ENCODE measurements at regions not wholly inside any gene's neighbourhood (a gene's known extent, or its start where the extent isn't known, plus 50 kb on each side); places are given as distances from the start of the nearest gene placed in this dataset.

- DNase-seq (ENCODE audit: low spot score) (no peak), ATAC-seq (no peak)
- intact Hi-C loops (cut with DNase I), result no loop called here
Observed at GRCh38 chr15:101554115-101554915, 64.8 kb upstream of the PCSK6 start.

- DNase-seq (ENCODE audit: low spot score), result no peak
- ATAC-seq, result no peak
- intact Hi-C loops (cut with DNase I), result no loop called here
Observed at GRCh38 chr15:101551696-101552591, 62.4 kb upstream of the PCSK6 start.

GRCh38 chr15:101550124-101550523, 60.6 kb upstream of the PCSK6 start:
- DNase-seq (ENCODE audit: low spot score) (no peak), ATAC-seq (no peak)
- intact Hi-C loops (cut with DNase I), result no loop called here

- ATAC-seq (no peak), DNase-seq (ENCODE audit: low spot score) (no peak)
- intact Hi-C loops (cut with DNase I), result no loop called here
Observed at GRCh38 chr15:101549647-101550046, 60.1 kb upstream of the PCSK6 start.

- intact Hi-C loops (cut with DNase I), result no loop called here
- DNase-seq (ENCODE audit: low spot score) (no peak), ATAC-seq (no peak)
Observed at GRCh38 chr15:101547737-101548136, 58.2 kb upstream of the PCSK6 start.

GRCh38 chr15:101545548-101546505, 56.3 kb upstream of the PCSK6 start:
- intact Hi-C loops (cut with DNase I), result no loop called here
- DNase-seq (ENCODE audit: low spot score) (no peak), ATAC-seq (no peak)

- no peak for DNase-seq (ENCODE audit: low spot score)
- intact Hi-C loops (cut with DNase I), result no loop called here
- no peak for ATAC-seq
Observed at GRCh38 chr15:101544613-101544945, 55.1 kb upstream of the PCSK6 start.

GRCh38 chr15:101543926-101544612, 54.6 kb upstream of the PCSK6 start:
- intact Hi-C loops (cut with DNase I), result no loop called here
- ATAC-seq (no peak), DNase-seq (ENCODE audit: low spot score) (no peak)

- intact Hi-C loops (cut with DNase I), result no loop called here
- no peak for DNase-seq (ENCODE audit: low spot score)
- no peak for ATAC-seq
Observed at GRCh38 chr15:101543431-101543830, 53.9 kb upstream of the PCSK6 start.

GRCh38 chr15:101543026-101543390, 53.5 kb upstream of the PCSK6 start:
- intact Hi-C loops (cut with DNase I), result no loop called here
- DNase-seq (ENCODE audit: low spot score) (no peak), ATAC-seq (no peak)

GRCh38 chr15:101542306-101543025, 53.0 kb upstream of the PCSK6 start:
- intact Hi-C loops (cut with DNase I), result no loop called here
- ATAC-seq (peak; percentile 49), DNase-seq (ENCODE audit: low spot score) (no peak)

- ATAC-seq, result no peak
- intact Hi-C loops (cut with DNase I), result no loop called here
- DNase-seq (ENCODE audit: low spot score), result no peak
Observed at GRCh38 chr15:101541501-101542292, 52.2 kb upstream of the PCSK6 start.

GRCh38 chr15:101540480-101541239, 51.2 kb upstream of the PCSK6 start:
- intact Hi-C loops (cut with DNase I), result no loop called here
- no peak for ATAC-seq
- no peak for DNase-seq (ENCODE audit: low spot score)

GRCh38 chr15:101539930-101540329, 50.4 kb upstream of the PCSK6 start:
- intact Hi-C loops (cut with DNase I), result no loop called here
- no peak for DNase-seq (ENCODE audit: low spot score)
- ATAC-seq, result no peak

- DNase-seq (ENCODE audit: low spot score) (no peak), ATAC-seq (no peak)
- intact Hi-C loops (cut with DNase I), result no loop called here
Observed at GRCh38 chr15:101539492-101539891, 50.0 kb upstream of the PCSK6 start.
